ENCODE measurements at regions not wholly inside any gene's neighbourhood (a gene's known extent, or its start where the extent isn't known, plus 50 kb on each side); places are given as distances from the start of the nearest gene placed in this dataset.

DNA sequence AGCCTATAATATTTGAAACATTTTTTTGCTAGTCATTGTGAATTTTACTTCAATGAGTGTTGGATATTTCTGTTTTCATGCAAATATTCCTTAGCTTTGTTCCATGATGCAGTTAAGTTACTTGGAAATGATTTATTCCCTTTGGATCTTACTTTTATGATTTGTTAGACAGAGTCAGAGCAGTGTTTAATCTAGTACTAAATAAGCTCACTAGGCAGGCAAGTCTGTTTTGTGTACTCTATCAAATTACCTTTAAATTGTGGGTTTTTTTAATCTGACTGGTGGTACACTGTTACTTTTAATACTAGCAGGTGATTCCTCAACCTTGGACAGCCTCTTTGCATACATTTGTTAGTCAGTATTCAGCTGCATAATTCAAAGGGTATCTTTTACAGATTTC is 173.3 kb upstream of the MBNL1 start:
- no peak overlapping the region for H3K18ac ChIP-seq (ENCODE audit: extremely low read depth, low read length)
- no peaks in the 10 kb centered on the region for H3K36me3 ChIP-seq (ENCODE audit: control insufficient read depth in 2 of 4, insufficient read depth in 4 of 4, low read length in 3 of 4)
- no peak overlapping the region for H3K9ac ChIP-seq (replicated peaks in 1 of 4; ENCODE audit: extremely low read depth in 1 of 4, low read depth in 3 of 4, low read length in 3 of 4)
- POLR2A ChIA-PET (ENCODE audit: partially characterized antibody) = no interaction called here
- no peak overlapping the region for H2AK5ac ChIP-seq (ENCODE audit: low read depth, low read length)
- H3K14ac ChIP-seq (ENCODE audit: insufficient read length) = no peak overlapping the region
- H3K4me2 ChIP-seq (ENCODE audit: insufficient read depth in 1 of 2, low read depth in 2 of 2, low read length in 2 of 2) = no peak overlapping the region
- no peak overlapping the region for H2BK12ac ChIP-seq (ENCODE audit: low read depth, low read length)
- H3K79me2 ChIP-seq (ENCODE audit: control insufficient read depth in 1 of 2, insufficient read depth in 2 of 2, low read length in 2 of 2) = no peaks in the 10 kb centered on the region
- no peaks in the 10 kb centered on the region for H3K27me3 ChIP-seq (replicated peaks in 1 of 4; ENCODE audit: control insufficient read depth in 3 of 4, extremely low read depth in 1 of 4, insufficient read depth in 3 of 4, low read length in 3 of 4)
- no peaks in the 10 kb centered on the region for H3K9me3 ChIP-seq (ENCODE audit: insufficient read depth in 2 of 2, low read depth in 1 of 2, low read length in 1 of 2)
- CTCF ChIA-PET (ENCODE audit: partially characterized antibody) = no interaction called here
- H4K20me1 ChIP-seq (replicated peaks in 1 of 2; ENCODE audit: control insufficient read depth in 1 of 2, insufficient read depth in 2 of 2, low read length in 2 of 2) = no peaks in the 10 kb centered on the region
- no peak overlapping the region for H2BK20ac ChIP-seq (ENCODE audit: low read length)
- no peak overlapping the region for H2BK5ac ChIP-seq (ENCODE audit: low read depth, low read length)
- H3K23me2 ChIP-seq (ENCODE audit: low read depth, low read length) = no peaks in the 10 kb centered on the region
- H4K8ac ChIP-seq (ENCODE audit: extremely low read depth, insufficient read depth, low read length) = no peak overlapping the region
- H3K4ac ChIP-seq (replicated peaks; ENCODE audit: insufficient read length, low read depth, low read length) = no peak overlapping the region
- H3K79me1 ChIP-seq (ENCODE audit: low read depth, low read length) = no peaks in the 10 kb centered on the region
- H3K4me1 ChIP-seq (replicated peaks in 1 of 4; ENCODE audit: control insufficient read depth in 3 of 4, insufficient read depth in 4 of 4, low read length in 3 of 4) = no peaks in the 10 kb centered on the region
- no peak overlapping the region for H2AFZ ChIP-seq (ENCODE audit: low read length)
- H4K91ac ChIP-seq (replicated peaks; ENCODE audit: insufficient read length, low read length) = no peak overlapping the region
- no peak overlapping the region for H3K4me3 ChIP-seq (ENCODE audit: extremely low read depth in 1 of 4, insufficient read depth in 2 of 4, low read depth in 3 of 4, low read length in 4 of 4)
- no peak overlapping the region for H3K56ac ChIP-seq (replicated peaks; ENCODE audit: insufficient read length, low read depth, low read length)
- H4K5ac ChIP-seq (ENCODE audit: insufficient read length, low read depth, low read length) = no peak overlapping the region
- H2BK15ac ChIP-seq (ENCODE audit: low read length) = no peak overlapping the region
- DNase-seq (ENCODE audit: low read depth in 1 of 2, low spot score in 2 of 2) = no peak
- TF ChIP-seq JUND (IDR thresholded peaks at IDR 0.05; ENCODE audit: low read length) (no peak), SIN3A (conservative IDR thresholded peaks at IDR 0.05 in 1 of 2, IDR thresholded peaks at IDR 0.05 in 1 of 2; ENCODE audit: low read depth in 1 of 2, low read length in 2 of 2) (no peak), PHF8 (conservative IDR thresholded peaks at IDR 0.05; ENCODE audit: low read depth, low read length) (no peak), CBX8 (IDR thresholded peaks at IDR 0.05; ENCODE audit: borderline replicate concordance, low read depth, low read length) (no peak), SP2 (IDR thresholded peaks at IDR 0.05; ENCODE audit: low read length) (no peak), SIRT6 (IDR thresholded peaks at IDR 0.05; ENCODE audit: low read length) (no peak), BRCA1 (IDR thresholded peaks at IDR 0.05; ENCODE audit: low read depth, low read length) (no peak), CBX5 (IDR thresholded peaks at IDR 0.05; ENCODE audit: low read depth, low read length) (no peak)
- H3K27ac ChIP-seq (ENCODE audit: low read depth, low read length) = no peak overlapping the region
- FAIRE-seq = no peak
- H3K23ac ChIP-seq (ENCODE audit: insufficient read length) = no peak overlapping the region
- H2BK120ac ChIP-seq (replicated peaks; ENCODE audit: low read depth, low read length) = no peak overlapping the region
